Epidermal melanocyte (primary cell): ENCODE measurements at regions not wholly inside any gene's neighbourhood (a gene's known extent, or its start where the extent isn't known, plus 50 kb on each side); places are given as distances from the start of the nearest gene placed in this dataset.
"Not testable (repeated sequence)": the region's sequence is repeated elsewhere in the genome, so short reads cannot be mapped to it uniquely, and the experiment has no call there.

ENCODE experiments used
- DNase-seq: peaks from one replicate; pipeline ENCODE4 v3.0.0; 2011; ENCODE audit warnings: low spot score; ENCODE audit not compliant: insufficient read length

DNA sequence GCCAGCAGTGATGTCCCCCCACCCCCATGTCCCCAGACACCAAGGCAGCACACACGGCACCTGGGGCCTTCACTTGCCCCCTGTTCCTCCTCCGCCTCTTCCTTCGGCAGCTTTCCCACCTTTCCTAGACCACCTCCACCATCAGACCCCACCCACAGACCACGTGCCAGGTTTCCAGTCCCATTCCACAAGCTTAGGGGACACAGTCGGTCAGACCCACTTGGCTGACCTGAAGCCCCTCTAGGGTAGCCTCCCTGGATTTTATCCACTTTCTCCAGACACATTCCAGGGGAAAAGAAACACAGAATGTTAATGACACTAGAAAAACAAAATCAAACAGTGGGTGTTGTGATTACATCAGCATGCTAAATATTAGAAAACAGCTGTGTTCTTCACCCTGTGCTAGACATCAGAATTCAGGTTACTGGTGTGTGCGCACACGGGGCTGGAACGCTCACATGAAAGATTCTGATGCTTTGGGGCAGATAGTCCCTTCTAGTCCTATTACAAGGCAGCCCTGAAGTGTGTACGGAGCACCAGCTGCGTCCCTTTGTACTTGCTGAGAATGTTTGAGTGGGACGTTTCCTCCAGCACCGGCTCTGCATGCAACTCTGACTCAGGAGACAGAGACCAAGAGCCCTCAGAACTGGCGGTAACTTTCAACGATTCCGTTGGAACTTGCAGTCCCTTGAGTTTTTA lies 75.5 kb upstream of the PPP2R2D start:
- no peak for DNase-seq

DNA sequence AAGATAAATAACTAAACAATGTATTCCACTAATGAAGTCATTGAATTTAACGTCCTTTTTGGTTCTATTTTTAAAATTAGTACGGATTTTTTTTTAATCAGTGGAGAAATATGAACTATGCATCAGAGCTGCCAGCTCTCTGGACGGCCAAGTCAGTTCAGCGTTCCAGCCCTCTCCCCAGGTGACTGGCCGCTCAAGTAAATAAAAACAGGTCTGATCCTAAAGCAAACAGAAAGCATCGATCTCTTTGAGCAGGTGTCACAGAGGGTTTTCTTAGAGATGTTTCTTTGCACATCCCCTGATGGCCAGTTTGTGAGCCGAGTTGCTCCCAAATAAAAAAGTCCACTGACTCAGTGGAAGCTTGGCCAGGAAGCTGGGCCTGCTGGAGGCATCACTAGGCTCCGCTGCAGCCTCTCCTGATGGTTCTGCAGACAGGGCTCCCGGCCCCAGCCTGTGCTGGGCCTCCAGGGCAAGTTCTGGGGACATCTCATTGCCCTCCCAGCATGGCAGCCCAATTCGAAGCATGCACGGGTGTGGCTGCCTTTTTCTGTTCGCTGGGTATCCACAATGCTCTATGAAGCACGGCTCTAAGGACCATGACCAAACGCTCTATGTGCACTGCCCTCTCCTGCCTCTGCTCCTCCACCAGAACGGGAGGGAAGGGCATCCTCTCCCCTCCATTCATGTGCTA lies 74.7 kb upstream of the PPP2R2D start:
- no peak for DNase-seq

DNA sequence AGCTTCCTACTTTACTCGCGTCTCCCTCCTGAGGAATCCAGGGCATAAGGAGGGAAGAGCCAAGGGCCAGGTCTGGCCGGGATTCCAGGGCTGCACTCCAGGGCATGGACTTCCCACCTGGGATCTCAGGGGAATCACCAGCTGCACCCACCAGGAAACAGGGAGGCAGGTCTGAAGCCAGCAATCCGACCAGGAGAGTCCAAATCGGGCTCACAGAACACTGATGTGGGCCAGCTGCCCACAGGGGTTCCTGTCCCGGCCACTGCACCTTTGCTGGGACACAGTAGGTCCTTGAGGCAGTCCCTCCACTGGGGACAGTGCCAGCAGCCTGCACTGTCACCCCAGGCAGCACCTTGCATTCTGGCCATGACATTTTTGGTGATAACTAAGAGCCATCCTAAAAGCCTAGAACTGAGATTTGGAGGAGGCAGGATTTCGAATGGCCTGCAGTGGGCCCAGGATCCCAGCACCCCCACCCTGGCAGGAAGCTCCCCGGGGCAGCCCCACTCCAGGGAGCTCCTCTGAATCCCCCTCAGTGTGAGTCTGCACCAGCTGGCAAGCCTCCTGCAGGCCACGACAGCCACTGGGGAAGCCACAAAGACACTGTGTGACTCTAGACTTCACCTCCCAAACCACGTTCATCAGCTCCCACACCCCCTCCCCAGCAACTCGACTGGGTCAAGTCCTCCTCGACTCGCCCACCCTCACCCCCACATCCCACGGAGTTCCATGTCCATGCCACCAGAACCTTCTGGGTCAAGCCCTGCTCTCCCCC lies 71.5 kb upstream of the PPP2R2D start:
- no peak for DNase-seq

DNA sequence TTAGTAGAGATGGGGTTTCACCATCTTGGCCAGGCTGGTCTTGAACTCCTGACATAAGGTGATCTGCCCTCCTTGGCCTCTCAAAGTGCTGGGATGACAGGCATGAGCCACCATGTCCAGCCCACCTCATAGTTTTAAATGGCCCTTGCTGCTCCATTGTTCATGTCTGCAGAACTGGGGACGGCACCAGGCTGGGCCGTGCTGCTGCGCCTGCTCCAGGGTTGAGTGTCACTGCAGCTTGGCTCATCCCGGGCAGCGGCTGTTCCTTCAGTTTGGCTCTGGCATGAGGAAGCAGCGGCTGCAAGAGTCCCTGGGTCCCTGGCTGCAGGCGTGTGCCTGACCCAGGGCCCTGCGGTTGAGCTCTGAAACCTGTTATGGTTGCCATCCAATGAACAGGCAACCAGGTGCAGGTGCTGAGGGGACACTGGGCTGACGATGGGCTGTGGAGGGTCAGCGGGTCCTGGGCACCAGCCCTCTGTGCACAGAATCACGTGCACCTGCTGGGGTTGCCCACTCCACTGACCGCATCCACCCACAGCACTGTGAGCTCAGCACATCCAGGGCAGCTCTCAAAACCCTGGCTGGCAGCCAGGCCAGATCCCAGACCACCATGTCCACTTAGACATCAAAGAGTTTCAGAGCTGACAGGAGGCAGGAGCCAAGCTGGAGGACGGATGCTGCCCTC lies 70.2 kb upstream of the PPP2R2D start:
- no peak for DNase-seq

DNA sequence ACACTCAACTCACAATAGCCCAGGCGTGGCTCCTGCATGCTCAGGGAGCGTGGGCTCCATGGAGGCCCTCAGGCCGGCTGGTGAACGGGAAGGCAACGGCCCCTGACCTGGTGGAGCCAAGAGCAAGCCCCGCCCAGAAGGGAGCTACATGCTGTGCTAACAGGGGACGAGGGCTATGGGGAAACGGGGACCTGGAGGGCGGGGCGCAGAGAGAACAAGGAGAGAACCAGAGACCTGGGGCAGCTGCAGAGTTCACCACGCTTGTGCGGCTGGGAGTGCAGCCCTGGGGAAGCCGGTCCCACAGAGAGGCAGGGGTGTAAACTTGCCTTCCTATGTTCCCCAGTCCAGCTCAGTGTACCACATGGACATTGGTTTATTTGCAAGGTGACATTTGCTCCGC lies 69.2 kb upstream of the PPP2R2D start:
- no peak for DNase-seq

DNA sequence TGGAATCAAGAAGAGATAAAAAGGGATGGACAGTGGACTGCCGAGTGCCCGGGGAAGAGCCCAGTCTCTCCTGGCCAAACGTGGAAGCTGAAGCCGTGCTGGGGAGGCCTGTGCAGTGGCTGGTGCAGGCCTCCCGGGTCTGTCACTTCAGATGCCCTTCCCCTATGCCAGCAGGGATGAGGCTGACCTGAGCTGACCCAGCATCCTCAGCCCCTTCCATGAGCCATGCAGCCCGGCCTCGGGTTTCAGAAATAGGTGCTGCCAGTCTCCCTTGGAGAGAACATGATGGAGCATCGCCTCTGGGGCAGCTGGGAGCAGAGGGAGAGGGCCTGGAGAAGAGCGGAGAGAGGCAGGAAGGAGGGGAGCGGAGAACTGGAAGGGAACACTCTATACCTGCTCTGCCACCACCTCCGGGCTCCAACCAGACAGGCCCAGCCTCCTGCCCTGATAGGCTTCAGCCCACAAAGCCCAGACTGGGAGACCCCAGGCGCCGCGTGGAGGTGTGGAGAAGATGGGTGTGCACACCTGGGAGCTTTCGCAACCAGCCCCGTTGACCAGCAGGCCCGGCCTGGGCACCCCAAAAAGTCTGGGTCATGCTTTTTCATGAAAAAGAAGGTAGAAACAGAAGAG lies 68.6 kb upstream of the PPP2R2D start:
- DNase-seq: no peak

DNA sequence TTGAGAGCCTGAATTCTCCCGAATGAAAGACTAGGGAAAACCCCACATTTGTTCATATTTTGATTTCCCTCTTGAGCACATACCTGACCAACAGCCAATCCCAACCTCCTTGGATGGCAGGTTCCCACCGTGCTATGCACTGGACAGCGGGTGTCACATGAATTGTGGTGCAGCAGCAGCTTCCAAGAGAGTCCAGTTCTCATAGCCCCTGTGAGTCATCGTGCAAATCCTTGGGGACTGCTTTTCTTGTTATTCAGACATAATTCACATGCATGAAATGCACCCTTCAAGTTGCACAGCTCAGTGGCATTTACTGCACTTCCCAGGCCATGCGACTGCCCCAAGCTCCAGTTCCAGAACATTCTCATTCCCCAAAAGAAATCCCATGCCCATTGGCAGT lies 67.8 kb upstream of the PPP2R2D start:
- DNase-seq: no peak

DNA sequence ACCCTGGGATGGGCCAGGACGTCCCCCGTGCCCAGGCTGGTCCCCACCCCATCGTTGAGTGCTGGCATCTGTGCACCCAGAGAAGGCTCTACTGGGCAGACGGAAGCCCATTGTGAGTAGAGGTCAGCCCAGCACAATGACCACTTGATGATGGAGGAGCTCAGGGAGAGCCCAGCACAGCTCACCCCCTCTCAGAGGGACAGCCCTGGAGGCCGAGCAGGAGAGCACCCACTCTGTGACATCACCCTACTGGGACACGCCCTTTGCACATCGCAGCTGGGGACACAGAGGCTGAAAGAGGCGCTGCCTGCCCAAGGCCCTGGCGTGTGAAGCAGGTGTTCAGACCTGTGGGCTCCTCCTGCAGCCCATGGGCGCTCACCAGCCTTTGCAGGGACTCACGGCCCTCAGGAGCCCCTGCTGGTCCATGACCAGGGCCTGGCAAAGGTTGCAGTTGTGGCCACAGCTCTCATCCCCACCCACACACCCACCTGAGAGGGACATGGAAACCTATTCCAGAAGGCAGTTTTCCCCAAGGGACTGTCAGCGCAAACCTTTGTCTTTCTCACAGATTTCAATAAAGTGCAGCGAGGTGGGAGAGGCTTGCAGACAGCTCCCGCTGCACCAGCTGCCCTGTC lies 67.2 kb upstream of the PPP2R2D start:
- DNase-seq: no peak

DNA sequence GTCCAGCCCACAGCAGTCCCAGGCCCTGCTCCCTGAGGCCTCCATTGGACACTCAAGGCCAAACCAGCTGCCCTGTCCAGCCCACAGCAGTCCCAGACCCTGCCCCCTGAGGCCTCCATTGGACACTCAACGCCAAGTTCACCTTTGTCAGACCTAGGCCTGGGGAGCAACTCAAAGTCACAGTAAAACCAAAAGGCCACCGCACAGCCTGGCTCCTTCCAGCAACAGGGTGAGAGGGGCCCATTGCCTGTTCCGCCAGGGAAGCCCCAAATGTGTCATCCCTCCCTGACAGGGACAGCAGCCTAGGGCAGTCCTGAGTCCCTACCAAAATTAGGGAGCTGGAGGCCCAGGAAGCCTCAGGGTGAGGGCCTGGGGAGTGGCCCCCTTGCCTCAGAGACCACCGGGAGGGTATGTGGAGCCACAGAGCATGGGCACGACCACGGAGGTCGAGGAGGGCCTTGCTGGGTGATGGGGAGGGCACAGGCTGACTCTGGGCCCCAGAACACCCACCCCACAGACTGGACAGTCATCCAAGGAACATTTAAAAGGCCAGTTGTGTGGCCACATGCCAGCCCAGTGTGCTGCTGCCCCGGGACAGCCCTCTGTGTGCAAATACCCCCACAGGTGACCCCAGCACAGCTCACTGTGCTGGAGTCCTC lies 66.5 kb upstream of the PPP2R2D start:
- DNase-seq: no peak

DNA sequence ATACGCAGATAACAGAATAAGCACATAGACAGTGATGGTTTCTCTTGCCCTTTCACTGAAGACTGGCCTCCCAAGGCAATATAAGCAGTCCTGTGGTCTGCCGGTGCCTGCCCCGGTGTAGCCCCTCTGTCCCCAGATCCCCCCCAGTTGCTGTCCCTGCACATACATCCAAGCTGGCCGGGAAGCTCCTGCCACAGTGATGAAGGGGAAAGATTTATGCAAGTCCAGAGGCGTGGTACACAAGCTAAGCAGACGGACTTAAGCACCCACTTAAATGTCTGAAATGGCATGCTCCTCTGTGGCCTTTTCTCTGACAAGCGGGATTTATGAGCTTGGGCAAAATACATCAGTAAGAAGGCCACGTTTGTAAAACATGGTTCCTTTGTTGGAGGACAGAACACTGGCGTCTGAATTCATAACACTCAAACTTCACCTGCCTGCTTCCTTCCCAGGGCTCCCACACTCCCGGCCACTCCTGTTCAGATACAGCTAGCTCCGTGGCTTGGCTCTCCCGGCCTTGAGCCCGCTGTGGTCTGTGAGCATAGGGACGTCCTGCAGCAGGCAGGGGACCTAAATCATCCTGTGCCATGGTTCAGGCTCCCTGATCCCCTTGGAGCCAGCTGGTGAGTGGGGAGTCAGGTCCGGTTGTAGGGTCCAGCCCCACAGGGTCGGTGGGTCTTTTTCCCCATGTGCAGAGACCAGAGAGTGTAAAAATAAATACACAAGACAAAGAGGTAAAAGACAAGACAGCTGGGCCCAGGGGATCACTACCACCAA lies 61.7 kb upstream of the PPP2R2D start:
- DNase-seq: no peak

DNA sequence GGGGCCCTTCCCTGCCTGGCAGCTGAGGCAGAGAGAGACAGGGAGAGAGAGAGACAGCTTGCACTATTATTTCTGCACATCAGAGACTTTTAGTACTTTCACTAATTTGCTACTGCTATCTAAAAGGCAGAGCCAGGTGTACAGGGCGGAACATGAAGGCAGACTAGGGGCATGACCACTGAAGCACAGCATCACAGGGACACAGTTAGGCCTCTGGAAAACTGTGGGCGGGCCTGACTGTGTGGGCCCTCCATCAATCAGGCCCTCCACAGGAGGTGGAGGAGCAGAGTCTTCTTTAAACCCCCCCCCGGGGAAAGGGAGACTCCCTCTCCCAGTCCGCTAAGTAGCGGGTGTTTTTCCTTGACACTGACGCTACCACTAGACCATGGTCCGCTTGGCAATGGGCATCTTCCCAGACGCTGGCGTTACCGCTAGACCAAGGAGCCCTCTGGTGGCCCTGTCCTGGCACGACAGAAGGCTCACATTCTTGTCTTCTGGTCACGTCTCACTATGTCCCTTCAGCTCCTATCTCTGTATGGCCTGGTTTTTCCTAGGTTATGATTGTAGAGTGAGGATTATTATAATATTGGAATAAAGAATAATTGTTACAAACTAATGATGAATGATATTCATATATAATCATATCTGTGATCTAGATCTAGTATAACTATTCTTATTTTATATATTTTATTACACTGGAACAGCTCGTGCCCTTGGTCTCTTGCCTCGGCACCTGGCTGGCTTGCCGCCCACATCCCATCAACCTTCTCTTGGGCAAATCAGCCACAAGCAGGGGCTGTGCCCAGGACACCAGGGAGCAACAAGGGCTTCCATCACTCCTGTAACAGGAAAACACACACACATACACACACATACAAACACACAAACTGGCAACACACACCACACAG lies 60.7 kb upstream of the PPP2R2D start:
- DNase-seq: not testable (repeated sequence)

DNA sequence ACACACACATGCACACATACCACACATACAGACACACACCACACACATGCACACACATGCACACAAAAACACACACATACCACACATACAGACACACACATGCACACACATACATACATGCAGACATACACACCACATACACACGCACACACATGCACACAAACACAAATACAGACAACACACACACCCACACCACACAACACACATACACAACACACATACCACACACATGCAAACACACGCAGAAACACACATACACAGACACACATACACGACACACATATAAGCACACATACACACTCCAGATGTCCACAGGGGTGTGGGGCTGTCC lies 60.1 kb upstream of the PPP2R2D start:
- DNase-seq: no peak

DNA sequence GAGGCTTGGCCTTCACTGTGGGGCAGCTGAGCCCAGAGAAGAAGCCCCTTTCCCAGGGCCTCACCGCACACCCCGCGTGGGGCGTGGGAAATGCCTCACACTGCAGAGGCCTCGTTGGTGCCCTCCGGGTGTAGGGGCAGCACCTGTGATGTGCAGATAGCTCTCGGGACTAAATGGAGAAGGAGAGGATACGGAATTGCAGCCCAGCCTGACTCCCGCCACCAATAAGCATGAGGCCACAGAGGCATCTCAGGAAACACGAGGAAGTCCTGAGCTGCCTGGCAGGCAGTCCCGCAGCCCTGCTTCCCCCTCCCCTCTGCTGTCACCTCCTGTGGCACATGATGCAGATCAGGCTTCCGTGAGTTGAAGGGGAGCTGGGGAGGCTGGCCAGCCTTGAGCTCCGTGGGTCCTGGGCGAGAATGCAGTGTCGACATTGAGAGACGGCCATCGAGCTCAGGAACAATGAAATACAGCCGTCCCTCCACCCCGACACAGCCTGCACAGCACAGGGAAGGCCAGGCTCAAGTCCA lies 59.6 kb upstream of the PPP2R2D start:
- no peak for DNase-seq

DNA sequence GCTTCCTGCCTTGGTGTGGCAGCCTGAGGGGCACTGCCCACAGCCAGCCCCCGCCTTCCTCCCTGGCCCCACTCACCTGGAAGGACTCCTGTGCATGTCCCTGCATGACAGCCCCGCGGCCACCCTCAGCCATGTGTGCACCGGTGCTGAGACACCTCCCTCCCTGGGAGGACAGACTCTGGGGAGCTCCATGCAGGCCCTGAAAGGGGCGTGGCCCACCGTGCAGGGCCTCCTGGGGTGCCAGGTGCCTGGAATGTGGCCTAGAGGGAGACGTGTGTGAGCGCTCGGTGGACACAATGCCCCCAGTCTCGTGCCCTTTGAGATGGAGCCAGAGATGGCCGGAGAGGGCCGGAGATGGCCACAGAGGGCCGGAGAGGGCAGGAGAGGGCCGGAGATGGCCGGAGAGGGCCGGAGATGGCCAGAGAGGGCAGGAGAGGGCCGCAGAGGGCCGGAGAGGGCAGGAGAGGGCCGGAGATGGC lies 59.1 kb upstream of the PPP2R2D start:
- DNase-seq: no peak

DNA sequence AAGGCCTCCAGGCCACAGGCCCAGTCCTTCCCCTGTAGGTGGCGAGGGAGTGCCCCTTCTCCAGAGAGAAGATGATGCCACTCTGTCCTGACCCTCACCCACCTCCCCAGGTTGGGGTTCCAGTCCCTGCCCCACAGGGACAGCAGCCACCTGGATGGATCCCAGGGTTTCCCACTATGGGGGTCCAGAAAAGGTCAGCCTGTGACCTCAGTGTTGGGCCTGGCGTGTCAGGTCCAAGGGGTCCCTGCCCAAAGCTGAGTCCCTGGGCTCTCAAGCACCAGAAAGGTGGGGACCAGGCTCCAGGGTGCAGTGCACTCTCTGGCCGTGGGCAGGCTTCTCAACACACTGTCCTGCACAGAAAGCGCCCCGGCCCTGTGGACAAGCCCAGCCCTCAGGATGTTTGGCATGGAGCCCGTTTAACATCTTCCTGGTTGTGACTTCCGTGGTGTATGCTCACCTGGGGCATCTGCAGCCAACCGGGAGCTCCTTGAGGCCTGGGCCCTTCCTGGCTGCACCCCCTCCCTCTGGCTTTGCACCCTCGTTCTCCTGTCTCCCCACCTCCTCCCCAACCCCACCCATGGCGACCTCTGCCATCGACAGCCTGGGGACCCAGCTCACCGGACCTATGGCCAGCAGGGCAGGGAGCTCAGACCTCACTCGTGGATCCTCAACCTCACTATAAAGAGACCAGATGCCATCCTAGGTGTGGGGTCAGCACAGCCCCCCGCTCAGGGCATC lies 58.3 kb upstream of the PPP2R2D start:
- DNase-seq: no peak

DNA sequence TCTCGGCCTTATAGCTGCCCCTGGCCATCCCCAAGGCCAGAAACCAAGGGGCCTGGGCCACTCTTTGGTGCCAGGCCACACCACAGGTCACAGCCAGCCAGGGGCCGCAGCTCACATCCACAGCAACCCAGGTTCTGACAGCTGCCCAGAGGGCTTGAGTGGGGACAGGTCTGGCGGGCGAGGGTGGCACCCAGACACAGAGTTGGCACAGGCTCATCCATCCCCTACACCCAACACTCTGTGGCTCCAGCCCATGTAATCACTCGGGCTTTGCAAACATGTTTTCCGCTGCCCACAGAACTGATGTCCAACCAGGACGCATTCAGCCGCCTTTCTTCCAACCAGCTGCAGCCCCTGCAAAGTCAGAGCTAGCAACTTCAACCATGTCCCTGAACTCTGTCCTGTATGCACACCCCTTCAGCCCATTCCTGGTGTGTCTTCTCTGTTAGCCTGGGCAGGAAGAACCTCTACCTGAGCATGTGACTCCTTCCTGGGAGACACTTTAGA lies 57.7 kb upstream of the PPP2R2D start:
- DNase-seq: no peak

DNA sequence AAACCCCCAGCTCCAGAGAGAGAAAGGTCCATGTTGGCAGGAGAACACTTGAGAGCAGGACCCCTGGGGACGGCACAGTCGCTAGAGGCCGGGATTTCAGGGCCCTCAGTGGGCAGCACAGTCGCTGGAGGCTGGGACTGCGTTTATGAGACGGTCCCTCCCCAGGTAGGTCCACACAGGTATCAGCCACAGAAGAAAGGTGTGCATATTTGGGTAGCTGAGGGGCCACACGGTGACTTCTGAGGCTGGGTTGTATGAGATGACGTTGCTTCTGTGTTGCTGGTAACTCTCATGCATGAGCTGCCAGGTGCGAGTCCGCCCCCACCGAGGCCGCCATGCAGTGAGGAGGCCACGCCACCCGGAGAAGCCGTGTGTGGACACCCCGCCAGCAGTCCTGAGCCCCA lies 56.9 kb upstream of the PPP2R2D start:
- no peak for DNase-seq
